ENCODE measurements at regions not wholly inside any gene's neighbourhood (a gene's known extent, or its start where the extent isn't known, plus 50 kb on each side); places are given as distances from the start of the nearest gene placed in this dataset.

GRCh38 chr1:69258842-69259241, 308.9 kb upstream of the LRRC7 start:
- DNase-seq: no peak

GRCh38 chr1:69263921-69264391, 303.8 kb upstream of the LRRC7 start:
- DNase-seq: no peak

- no peak for DNase-seq
Measured at GRCh38 chr1:69269491-69269890, 298.2 kb upstream of the LRRC7 start.

GRCh38 chr1:69271587-69272125, 296.1 kb upstream of the LRRC7 start:
- no peak for DNase-seq

- DNase-seq: no peak
Measured at GRCh38 chr1:69272684-69273083, 295.0 kb upstream of the LRRC7 start.

- DNase-seq: no peak
Measured at GRCh38 chr1:69278923-69279322, 288.8 kb upstream of the LRRC7 start.

GRCh38 chr1:69283516-69283915, 284.2 kb upstream of the LRRC7 start:
- DNase-seq: no peak

GRCh38 chr1:69284508-69284907, 283.2 kb upstream of the LRRC7 start:
- no peak for DNase-seq

GRCh38 chr1:69288416-69288815, 279.3 kb upstream of the LRRC7 start:
- no peak for DNase-seq

GRCh38 chr1:69290291-69290690, 277.4 kb upstream of the LRRC7 start:
- no peak for DNase-seq

GRCh38 chr1:69291541-69291940, 276.2 kb upstream of the LRRC7 start:
- no peak for DNase-seq

GRCh38 chr1:69292833-69293232, 274.9 kb upstream of the LRRC7 start:
- no peak for DNase-seq

- DNase-seq: no peak
Measured at GRCh38 chr1:69294171-69294570, 273.6 kb upstream of the LRRC7 start.

- no peak for DNase-seq
Measured at GRCh38 chr1:69295265-69295664, 272.5 kb upstream of the LRRC7 start.

- DNase-seq: no peak
Measured at GRCh38 chr1:69305621-69306020, 262.1 kb upstream of the LRRC7 start.

GRCh38 chr1:69312055-69312732, 255.5 kb upstream of the LRRC7 start:
- DNase-seq: no peak

- DNase-seq: no peak
Measured at GRCh38 chr1:69313118-69313517, 254.6 kb upstream of the LRRC7 start.

- DNase-seq: no peak
Measured at GRCh38 chr1:69315416-69315815, 252.3 kb upstream of the LRRC7 start.

- DNase-seq: no peak
Measured at GRCh38 chr1:69315823-69316222, 251.9 kb upstream of the LRRC7 start.

GRCh38 chr1:69319287-69319686, 248.4 kb upstream of the LRRC7 start:
- DNase-seq: no peak

GRCh38 chr1:69320757-69321211, 246.9 kb upstream of the LRRC7 start:
- DNase-seq: no peak

GRCh38 chr1:69321311-69321710, 246.4 kb upstream of the LRRC7 start:
- no peak for DNase-seq

- no peak for DNase-seq
Measured at GRCh38 chr1:69328186-69328585, 239.5 kb upstream of the LRRC7 start.

GRCh38 chr1:69363236-69363635, 204.5 kb upstream of the LRRC7 start:
- no peak for DNase-seq

GRCh38 chr1:69373520-69373919, 194.2 kb upstream of the LRRC7 start:
- no peak for DNase-seq
